H1 (cell line): ENCODE measurements at regions not wholly inside any gene's neighbourhood (a gene's known extent, or its start where the extent isn't known, plus 50 kb on each side); places are given as distances from the start of the nearest gene placed in this dataset.
"Not testable (repeated sequence)": the region's sequence is repeated elsewhere in the genome, so short reads cannot be mapped to it uniquely, and the experiment has no call there.

Experiments used
- CTCF ChIA-PET: fragments of 300-600 bp; sonication (Branson Sonifier 250); formaldehyde crosslinking; loops from one replicate; lab custom pipeline; 2021; ENCODE audit not compliant: partially characterized antibody; lab: Charles Lee
- POLR2A ChIA-PET: fragments of 300-600 bp; sonication (Branson Sonifier 250); formaldehyde crosslinking; loops from one replicate; lab custom pipeline; 2021; ENCODE audit warnings: inconsistent platforms; ENCODE audit not compliant: partially characterized antibody; lab: Charles Lee
- DNase-seq, 2 experiments: peaks; one replicate each; pipeline versions ENCODE4 v3.0.0 to v3.0.0-alpha.2; 2010 to 2022; ENCODE audit warnings: low spot score in 2 of 2, low read depth in 1 of 2, mixed read lengths in 1 of 2
- FAIRE-seq: peaks from 2 replicates; lab custom pipeline; 2011; peaks lifted over from hg19 to GRCh38; lab: Jason Lieb, UNC
- H2AFZ ChIP-seq: 2 replicates; pipeline ENCODE4 v1.8.1; 2012; ENCODE audit warnings: low read length, inconsistent platforms
- H2AK5ac ChIP-seq: 2 replicates; pipeline ENCODE4 v1.6.1; 2013; ENCODE audit warnings: low read depth, low read length
- H2BK120ac ChIP-seq: replicated peaks from 2 replicates; pipeline ENCODE3; 2013; ENCODE audit warnings: low read depth, low read length, inconsistent platforms
- H2BK12ac ChIP-seq: 2 replicates; pipeline ENCODE4 v1.6.1; 2013; ENCODE audit warnings: low read depth, low read length
- H2BK15ac ChIP-seq: 2 replicates; pipeline ENCODE4 v1.6.1; 2013; ENCODE audit warnings: low read length
- H2BK20ac ChIP-seq: 2 replicates; pipeline ENCODE4 v1.6.1; 2013; ENCODE audit warnings: low read length
- H2BK5ac ChIP-seq: 2 replicates; pipeline ENCODE4 v1.6.1; 2013; ENCODE audit warnings: low read depth, low read length
- H3K14ac ChIP-seq: 2 replicates; pipeline ENCODE4 v1.6.1; 2013; ENCODE audit warnings: inconsistent platforms; ENCODE audit not compliant: insufficient read length
- H3K18ac ChIP-seq: 2 replicates; pipeline ENCODE4 v1.6.1; 2013; ENCODE audit warnings: low read length; ENCODE audit errors: extremely low read depth
- H3K23ac ChIP-seq: 2 replicates; pipeline ENCODE4 v1.6.1; 2013; ENCODE audit warnings: inconsistent platforms; ENCODE audit not compliant: insufficient read length
- H3K23me2 ChIP-seq: 2 replicates; pipeline ENCODE4 v1.6.1; 2013; ENCODE audit warnings: low read depth, low read length
- H3K27ac ChIP-seq: 2 replicates; pipeline ENCODE4 v1.6.1; 2011; ENCODE audit warnings: low read depth, low read length, inconsistent platforms
- H3K27me3 ChIP-seq, 4 experiments: replicated peaks in 1 of 4; 1 replicate in 1 of 4; 2 replicates in 3 of 4; pipeline versions ENCODE4 v1.6.1 to v1.8.1; 2011 to 2013; ENCODE audit warnings: low read length in 3 of 4, mild to moderate bottlenecking in 3 of 4, inconsistent platforms in 2 of 4, mixed read lengths in 2 of 4, moderate library complexity in 1 of 4; ENCODE audit not compliant: control insufficient read depth in 3 of 4, insufficient read depth in 3 of 4; ENCODE audit errors: extremely low read depth in 1 of 4
- H3K36me3 ChIP-seq, 4 experiments: 2 replicates each; pipeline versions ENCODE4 v1.6.1 to v1.8.1; 2011 to 2013; ENCODE audit warnings: mild to moderate bottlenecking in 4 of 4, low read length in 3 of 4, moderate library complexity in 2 of 4, control low read depth in 1 of 4, inconsistent platforms in 1 of 4; ENCODE audit not compliant: insufficient read depth in 4 of 4, control insufficient read depth in 2 of 4
- H3K4ac ChIP-seq: replicated peaks from 2 replicates; pipeline ENCODE3; 2013; ENCODE audit warnings: low read length, low read depth, mixed read lengths, inconsistent platforms; ENCODE audit not compliant: insufficient read length
- H3K4me1 ChIP-seq, 4 experiments: replicated peaks in 1 of 4; 1 replicate in 1 of 4; 2 replicates in 3 of 4; pipeline versions ENCODE4 v1.6.1 to v1.8.1; 2011 to 2013; ENCODE audit warnings: low read length in 3 of 4, inconsistent platforms in 2 of 4, mixed read lengths in 1 of 4; ENCODE audit not compliant: insufficient read depth in 4 of 4, control insufficient read depth in 3 of 4
- H3K4me2 ChIP-seq, 2 experiments: 2 replicates each; pipeline versions ENCODE4 v1.6.1 to v1.8.1; 2011 to 2013; ENCODE audit warnings: low read depth in 2 of 2, low read length in 2 of 2, control low read depth in 1 of 2, inconsistent platforms in 1 of 2, mild to moderate bottlenecking in 1 of 2; ENCODE audit not compliant: insufficient read depth in 1 of 2
- H3K4me3 ChIP-seq, 4 experiments: fragments of 200-600, 300-600 bp in 1 of 4; sonication (generic), shearing (Covaris generic), sonication (Bioruptor Twin) in 1 of 4; 2 replicates each; pipeline versions ENCODE4 v1.5.1 to v1.8.1; 2011 to 2016; ENCODE audit warnings: low read length in 4 of 4, low read depth in 3 of 4, control low read depth in 2 of 4, inconsistent platforms in 2 of 4, mild to moderate bottlenecking in 2 of 4, mixed read lengths in 1 of 4, moderate library complexity in 1 of 4; ENCODE audit not compliant: insufficient read depth in 2 of 4; ENCODE audit errors: extremely low read depth in 1 of 4
- H3K56ac ChIP-seq: replicated peaks from 2 replicates; pipeline ENCODE3; 2013; ENCODE audit warnings: low read depth, mild to moderate bottlenecking, mixed read lengths, low read length, inconsistent platforms; ENCODE audit not compliant: insufficient read length
- H3K79me1 ChIP-seq: 2 replicates; pipeline ENCODE4 v1.6.1; 2013; ENCODE audit warnings: low read depth, low read length, control low read depth
- H3K79me2 ChIP-seq, 2 experiments: 2 replicates each; pipeline versions ENCODE4 v1.6.1 to v1.8.1; 2012 to 2013; ENCODE audit warnings: low read length in 2 of 2, mild to moderate bottlenecking in 2 of 2, inconsistent platforms in 1 of 2; ENCODE audit not compliant: insufficient read depth in 2 of 2, control insufficient read depth in 1 of 2
- H3K9ac ChIP-seq, 4 experiments: replicated peaks in 1 of 4; 1 replicate in 1 of 4; 2 replicates in 3 of 4; pipeline versions ENCODE4 v1.6.1 to v1.8.1; 2011 to 2013; ENCODE audit warnings: low read depth in 3 of 4, low read length in 3 of 4, control low read depth in 2 of 4, mild to moderate bottlenecking in 2 of 4, moderate library complexity in 2 of 4, inconsistent platforms in 1 of 4; ENCODE audit errors: extremely low read depth in 1 of 4
- H3K9me3 ChIP-seq, 2 experiments: 2 replicates each; pipeline versions ENCODE4 v1.6.1 to v1.8.1; 2012 to 2013; ENCODE audit warnings: mild to moderate bottlenecking in 2 of 2, moderate library complexity in 2 of 2, control low read depth in 1 of 2, inconsistent platforms in 1 of 2, low read depth in 1 of 2, low read length in 1 of 2, mixed read lengths in 1 of 2; ENCODE audit not compliant: insufficient read depth in 2 of 2
- H4K20me1 ChIP-seq, 2 experiments: replicated peaks in 1 of 2; 2 replicates each; pipeline versions ENCODE3 to v1.8.1; 2011 to 2013; ENCODE audit warnings: inconsistent platforms in 2 of 2, low read length in 2 of 2, mild to moderate bottlenecking in 1 of 2; ENCODE audit not compliant: insufficient read depth in 2 of 2, control insufficient read depth in 1 of 2
- H4K5ac ChIP-seq: 2 replicates; pipeline ENCODE4 v1.6.1; 2013; ENCODE audit warnings: low read length, low read depth, mixed read lengths, inconsistent platforms; ENCODE audit not compliant: insufficient read length
- H4K8ac ChIP-seq: 2 replicates; pipeline ENCODE4 v1.8.0; 2013; ENCODE audit warnings: mild to moderate bottlenecking, moderate library complexity, low read length, inconsistent platforms; ENCODE audit not compliant: insufficient read depth; ENCODE audit errors: extremely low read depth
- H4K91ac ChIP-seq: replicated peaks from 2 replicates; pipeline ENCODE3; 2013; ENCODE audit warnings: low read length, mixed read lengths, inconsistent platforms; ENCODE audit not compliant: insufficient read length
- TAF1 ChIP-seq: IDR thresholded peaks from 2 replicates; pipeline ENCODE4 v1.6.1; 2011; ENCODE audit warnings: mild to moderate bottlenecking, low read depth, low read length
- WGBS, 2 experiments: shearing (Covaris generic) in 1 of 2; methylation state at CpG; one replicate each; pipeline versions ENCODE4 v1.1.6 to v1.1.7; 2013 to 2015; ENCODE audit warnings: low lambda C conversion rate in 2 of 2, mixed read lengths in 2 of 2, inconsistent platforms in 1 of 2, low coverage in 1 of 2, missing lambda C conversion rate in 1 of 2; ENCODE audit not compliant: insufficient replicate concordance in 2 of 2, insufficient coverage in 1 of 2, insufficient read length in 1 of 2; ENCODE audit errors: extremely low coverage in 1 of 2, missing lambda C conversion rate in 1 of 2; 5-methylcytosine and 5-hydroxymethylcytosine counted together

DNA sequence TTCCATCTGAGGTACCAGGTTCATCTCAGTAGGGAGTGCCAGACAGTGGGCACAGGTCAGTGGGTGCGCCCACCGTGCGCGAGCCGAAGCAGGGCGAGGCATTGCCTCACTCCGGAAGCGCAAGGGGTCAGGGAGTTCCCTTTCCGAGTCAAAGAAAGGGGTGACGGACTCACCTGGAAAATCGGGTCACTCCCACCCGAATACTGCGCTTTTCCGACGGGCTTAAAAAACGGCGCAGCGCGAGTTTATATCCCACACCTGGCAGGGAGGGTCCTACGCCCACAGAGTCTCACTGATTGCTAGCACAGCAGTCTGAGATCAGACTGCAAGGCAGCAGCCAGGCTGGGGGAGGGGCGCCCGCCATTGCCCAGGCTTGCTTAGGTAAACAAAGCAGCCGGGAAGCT is 101.5 kb upstream of the POMZP3 start:
- peak overlapping the region in 2 of 4 experiments; percentile 34 to 36; a peak in 3 of 8 replicates for H3K4me3 ChIP-seq
- CTCF ChIA-PET = not testable (repeated sequence)

DNA sequence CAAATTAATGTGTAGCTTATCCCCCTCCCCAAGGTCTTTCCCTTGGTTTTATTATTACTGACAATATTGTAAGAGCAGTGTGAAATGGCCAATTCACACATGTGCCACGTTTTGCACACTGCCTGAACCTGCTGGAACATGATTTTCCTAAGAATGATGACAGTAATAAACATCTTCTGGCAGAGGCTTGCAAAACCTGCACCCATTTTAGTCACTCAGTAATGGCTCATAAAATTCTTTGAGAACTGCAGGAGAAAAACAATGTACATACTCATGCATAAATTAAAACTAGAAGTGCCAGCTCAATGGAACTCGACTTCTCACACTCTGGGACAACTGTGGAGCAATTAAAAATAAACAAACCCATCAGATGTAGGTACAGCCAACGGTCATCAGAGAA is 96.8 kb upstream of the POMZP3 start:
- H3K27me3 ChIP-seq, H3K4me2 ChIP-seq, H3K79me2 ChIP-seq, H3K4me3 ChIP-seq, H3K9ac ChIP-seq, H3K9me3 ChIP-seq, DNase-seq, H3K23ac ChIP-seq, H3K79me1 ChIP-seq, H2BK5ac ChIP-seq, H3K56ac ChIP-seq, H4K91ac ChIP-seq, H3K18ac ChIP-seq, H2BK15ac ChIP-seq, POLR2A ChIA-PET, H2BK20ac ChIP-seq, H3K4ac ChIP-seq, H3K36me3 ChIP-seq, H4K8ac ChIP-seq, H2BK12ac ChIP-seq, H4K20me1 ChIP-seq, H3K27ac ChIP-seq, H2AFZ ChIP-seq, H3K14ac ChIP-seq, H4K5ac ChIP-seq, H3K23me2 ChIP-seq, H3K4me1 ChIP-seq, CTCF ChIA-PET, H2AK5ac ChIP-seq, H2BK120ac ChIP-seq: not testable (repeated sequence)
- peak; percentile 73 for FAIRE-seq
- 40% methylated on average over 1 of the region's 3 CpGs; no CpG with 5 or more reads in 1 of the 2 experiments for WGBS, 2 experiments

More for the DNA sequence above, 101.5 kb upstream of the POMZP3 start:
- DNase-seq = peak in 1 of 2 experiments; percentile 74
- 0 out of 2 replicates have a peak overlapping the region, but pooled peaks have one; percentile 79 for H4K8ac ChIP-seq
- FAIRE-seq, H3K36me3 ChIP-seq, H2BK12ac ChIP-seq, H3K27me3 ChIP-seq, H4K5ac ChIP-seq, H4K20me1 ChIP-seq, H3K27ac ChIP-seq, POLR2A ChIA-PET, H3K23me2 ChIP-seq, H2AFZ ChIP-seq, H3K79me2 ChIP-seq, H3K23ac ChIP-seq, H4K91ac ChIP-seq, H2AK5ac ChIP-seq, H2BK15ac ChIP-seq, H2BK20ac ChIP-seq, H3K9me3 ChIP-seq, H3K56ac ChIP-seq, H3K4me1 ChIP-seq, H3K14ac ChIP-seq, H3K79me1 ChIP-seq, H2BK120ac ChIP-seq, H3K4ac ChIP-seq: not testable (repeated sequence)
- WGBS, 2 experiments = 76% methylated on average over 22 of the region's 23 CpGs; no CpG with 5 or more reads in 1 of the 2 experiments
- peak overlapping the region; percentile 44; the same call in 1 of the 2 replicates for H2BK5ac ChIP-seq
- peak overlapping the region; percentile 71; the same call in 1 of the 2 replicates for H3K18ac ChIP-seq
- 0 out of 2 replicates have a peak, but pooled peaks have one; percentile 32 for TF ChIP-seq TAF1
- peak overlapping the region in 3 of 4 experiments; percentile 25 to 60 (median 47); a peak in 4 of 7 replicates for H3K9ac ChIP-seq
- peak overlapping the region; percentile 49 to 64 for H3K4me2 ChIP-seq
